HepG2 (cell line): ENCODE measurements at regions not wholly inside any gene's neighbourhood (a gene's known extent, or its start where the extent isn't known, plus 50 kb on each side); places are given as distances from the start of the nearest gene placed in this dataset.

Source experiments
- ATAC-seq: fragments of 200-7000 bp; cut with Tn5 transposase; 3 replicates; pipeline ENCODE4 v1.9.1; 2020; ENCODE audit warnings: mild to moderate bottlenecking, moderate library complexity
- BruUV-seq: library from RNA; stranded (reverse); fragments of 400-500 nt; replicated peaks from 2 replicates; lab custom pipeline; 2021; lab: Mats Ljungman, UMichigan
- CTCF ChIA-PET: fragments of 300-600 bp; formaldehyde crosslinking; extraction: SDS; loops from one replicate; lab custom pipeline; 2021; ENCODE audit warnings: low total read pairs, inconsistent platforms, low intra/inter-chr PET ratio; lab: Yijun Ruan, JAX
- POLR2A ChIA-PET: fragments of 350-600 bp; sonication (Branson Sonifier 250); formaldehyde crosslinking; loops from one replicate; lab custom pipeline; 2020; ENCODE audit warnings: antibody characterized with exemption, inconsistent platforms; lab: Yijun Ruan, JAX
- DNase-seq: peaks from one replicate; pipeline ENCODE4 v3.0.0-alpha.2; 2015; ENCODE audit warnings: low spot score
- FAIRE-seq: peaks from 3 replicates; lab custom pipeline; 2011; peaks lifted over from hg19 to GRCh38; lab: Jason Lieb, UNC
- H2AFZ ChIP-seq: one replicate; pipeline ENCODE4 v1.6.1; 2011; ENCODE audit warnings: low read length, inconsistent platforms
- H3K27ac ChIP-seq: fragments of 300-600 bp; 3 replicates; pipeline ENCODE4 v1.8.0; 2011; ENCODE audit warnings: mixed run types, mild to moderate bottlenecking, mixed read lengths, low read length, inconsistent platforms; ENCODE audit not compliant: insufficient read depth; ENCODE audit errors: extremely low read length
- H3K27me3 ChIP-seq, 2 experiments: fragments of 200-600 bp in 1 of 2; 2 replicates in 1 of 2; 3 replicates in 1 of 2; pipeline versions ENCODE4 v1.6.0 to v1.8.0; 2011; ENCODE audit warnings: low read length in 2 of 2, mild to moderate bottlenecking in 2 of 2, moderate library complexity in 2 of 2, inconsistent platforms in 1 of 2; ENCODE audit not compliant: insufficient read depth in 2 of 2, control insufficient read depth in 1 of 2
- H3K36me3 ChIP-seq, 2 experiments: fragments of 200-600 bp in 1 of 2; replicated peaks in 1 of 2; 2 replicates in 1 of 2; 3 replicates in 1 of 2; pipeline versions ENCODE4 v1.5.1 to v1.8.0; 2011; ENCODE audit warnings: low read length in 2 of 2, inconsistent platforms in 1 of 2; ENCODE audit not compliant: insufficient read depth in 2 of 2, control insufficient read depth in 1 of 2
- H3K4me1 ChIP-seq: 2 replicates; pipeline ENCODE4 v1.5.1; 2012; ENCODE audit warnings: low read length, inconsistent platforms; ENCODE audit not compliant: insufficient read depth
- H3K4me2 ChIP-seq: 2 replicates; pipeline ENCODE4 v1.6.0; 2011; ENCODE audit warnings: low read depth, low read length, inconsistent platforms
- H3K4me3 ChIP-seq, 3 experiments: fragments of 200-600 bp in 1 of 3; sonication (generic), shearing (Covaris generic) in 1 of 3; replicated peaks in 1 of 3; 2 replicates each; pipeline ENCODE4 v1.5.1; 2011 to 2016; ENCODE audit warnings: low read length in 3 of 3, inconsistent platforms in 2 of 3, low read depth in 2 of 3, mild to moderate bottlenecking in 2 of 3, control low read depth in 1 of 3, mixed read lengths in 1 of 3; ENCODE audit not compliant: insufficient read depth in 1 of 3
- H3K79me2 ChIP-seq: one replicate; pipeline ENCODE4 v1.6.1; 2011; ENCODE audit warnings: low read length, inconsistent platforms; ENCODE audit not compliant: insufficient read depth
- H3K9ac ChIP-seq: 2 replicates; pipeline ENCODE4 v1.6.0; 2011; ENCODE audit warnings: mild to moderate bottlenecking, low read depth, low read length, inconsistent platforms; ENCODE audit not compliant: insufficient read depth
- H3K9me3 ChIP-seq: 2 replicates; pipeline ENCODE4 v1.5.1; 2012; ENCODE audit warnings: mild to moderate bottlenecking, low read length
- H4K20me1 ChIP-seq: 2 replicates; pipeline ENCODE4 v1.6.0; 2011; ENCODE audit warnings: inconsistent platforms, mild to moderate bottlenecking, low read length, moderate library complexity; ENCODE audit not compliant: insufficient read depth
- ADNP ChIP-seq: sonication (generic); formaldehyde crosslinking; IDR thresholded peaks from 2 replicates; pipeline ENCODE4 v1.4.0; 2020; ENCODE audit warnings: missing genetic modification reagents
- CSRNP1 ChIP-seq: sonication (generic); formaldehyde crosslinking; IDR thresholded peaks from 2 replicates; pipeline ENCODE4 v1.8.1; 2023; ENCODE audit warnings: mild to moderate bottlenecking, missing genetic modification reagents
- DNMT1 ChIP-seq: sonication (generic); formaldehyde crosslinking; IDR thresholded peaks from 2 replicates; pipeline ENCODE4 v1.5.1; 2020; ENCODE audit warnings: mild to moderate bottlenecking, missing genetic modification reagents
- HMGXB3 ChIP-seq: sonication (generic); formaldehyde crosslinking; IDR thresholded peaks from 2 replicates; pipeline ENCODE4 v1.4.0; 2020; ENCODE audit warnings: missing genetic modification reagents, borderline replicate concordance
- MTF1 ChIP-seq: sonication (generic); formaldehyde crosslinking; IDR thresholded peaks from 2 replicates; pipeline ENCODE4 v1.5.0; 2020; ENCODE audit warnings: missing genetic modification reagents
- TFAP4 ChIP-seq: sonication (generic); IDR thresholded peaks from 2 replicates; pipeline ENCODE4 v1.6.1; 2016; ENCODE audit warnings: low read depth, borderline replicate concordance
- ZNF318 ChIP-seq: sonication (generic); formaldehyde crosslinking; IDR thresholded peaks from 2 replicates; pipeline ENCODE4 v1.4.0; 2020; ENCODE audit warnings: mild to moderate bottlenecking, missing genetic modification reagents
- ZNF451 ChIP-seq: sonication (generic); formaldehyde crosslinking; IDR thresholded peaks from 2 replicates; pipeline ENCODE4 v1.5.0; 2020; ENCODE audit warnings: mild to moderate bottlenecking, missing genetic modification reagents
- ZNF614 ChIP-seq: IDR thresholded peaks from 2 replicates; pipeline ENCODE4 v1.6.1; 2018; ENCODE audit warnings: missing biosample characterization, missing genetic modification reagents, inconsistent platforms, borderline replicate concordance
- WGBS: methylation state at CpG from one replicate; pipeline ENCODE4 v1.1.6; 2017; ENCODE audit warnings: low lambda C conversion rate; 5-methylcytosine and 5-hydroxymethylcytosine counted together
- in situ Hi-C: cut with HindIII; loops from 2 replicates; pipeline ENCODE4 v1.10.0; 2017; ENCODE audit warnings: low pct_unique_long_range_greater_than_20kb; ENCODE audit not compliant: extremely low pct_ligation_motif_present
- intact Hi-C: fragments of 100-400 bp; cut with micrococcal nuclease; formaldehyde crosslinking; loops from one replicate; pipeline ENCODE4 v1.10.0; 2022; ENCODE audit not compliant: unreplicated experiment

- BruUV-seq, result no TSS peak
- H3K4me2 ChIP-seq, result no peak overlapping the region
- FAIRE-seq (no peak), DNase-seq (no peak), ATAC-seq (no peak; the same call in 2 of the 3 replicates)
- in situ Hi-C loops (no loop called here), intact Hi-C loops (no loop called here)
- no peak overlapping the region for H3K4me3 ChIP-seq
- 77% methylated on average over 21 of the region's 21 CpGs for WGBS
- no peak overlapping the region for H2AFZ ChIP-seq
- H3K9ac ChIP-seq, result no peak overlapping the region
- H3K27me3 ChIP-seq, result peaks cover 3 to 35% of the 10 kb centered on the region in 2 experiments
- no peaks in the 10 kb centered on the region for H3K79me2 ChIP-seq
- no peak overlapping the region for H3K27ac ChIP-seq
- no peaks in the 10 kb centered on the region for H3K9me3 ChIP-seq
- no peaks in the 10 kb centered on the region for H4K20me1 ChIP-seq
- POLR2A ChIA-PET, result no interaction called here
- H3K36me3 ChIP-seq, result no peaks in the 10 kb centered on the region
- CTCF ChIA-PET, result no interaction called here
- no peaks in the 10 kb centered on the region for H3K4me1 ChIP-seq
- TF ChIP-seq HMGXB3 (CRISPR knock-in tag) (no peak), DNMT1 (CRISPR knock-in tag) (no peak), ZNF614 (CRISPR knock-in tag) (no peak), CSRNP1 (CRISPR knock-in tag) (no peak), MTF1 (CRISPR knock-in tag) (no peak), ZNF318 (CRISPR knock-in tag) (no peak), ZNF451 (CRISPR knock-in tag) (no peak), TFAP4 (no peak), ADNP (no peak)
Observed at GRCh38 chr2:8028036-8028435, 653.8 kb upstream of the ID2 start.
